ENCODE measurements at regions not wholly inside any gene's neighbourhood (a gene's known extent, or its start where the extent isn't known, plus 50 kb on each side); places are given as distances from the start of the nearest gene placed in this dataset.

- Histone ChIP-seq H3K79me1 (ENCODE audit: low read depth, low read length) (no peaks in the 10 kb centered on the region), H2BK15ac (ENCODE audit: low read length) (no peak overlapping the region), H3K79me2 (ENCODE audit: control insufficient read depth in 1 of 2, insufficient read depth in 2 of 2, low read length in 2 of 2) (no peaks in the 10 kb centered on the region), H2AK5ac (ENCODE audit: low read depth, low read length) (no peak overlapping the region), H4K20me1 (replicated peaks in 1 of 2; ENCODE audit: control insufficient read depth in 1 of 2, insufficient read depth in 2 of 2, low read length in 2 of 2) (no peaks in the 10 kb centered on the region), H3K9me3 (ENCODE audit: insufficient read depth in 2 of 2, low read depth in 1 of 2, low read length in 1 of 2) (no peaks in the 10 kb centered on the region), H2BK20ac (ENCODE audit: low read length) (no peak overlapping the region), H3K9ac (replicated peaks in 1 of 4; ENCODE audit: extremely low read depth in 1 of 4, low read depth in 3 of 4, low read length in 3 of 4) (no peak overlapping the region), H4K5ac (ENCODE audit: insufficient read length, low read depth, low read length) (no peak overlapping the region), H3K18ac (ENCODE audit: extremely low read depth, low read length) (no peak overlapping the region), H3K4me1 (replicated peaks in 1 of 4; ENCODE audit: control insufficient read depth in 3 of 4, insufficient read depth in 4 of 4, low read length in 3 of 4) (no peaks in the 10 kb centered on the region), H3K4ac (replicated peaks; ENCODE audit: insufficient read length, low read depth, low read length) (no peak overlapping the region), H3K56ac (replicated peaks; ENCODE audit: insufficient read length, low read depth, low read length) (no peak overlapping the region), H3K4me2 (ENCODE audit: insufficient read depth in 1 of 2, low read depth in 2 of 2, low read length in 2 of 2) (no peak overlapping the region), H2AFZ (ENCODE audit: low read length) (no peak overlapping the region), H3K23ac (ENCODE audit: insufficient read length) (no peak overlapping the region), H4K91ac (replicated peaks; ENCODE audit: insufficient read length, low read length) (no peak overlapping the region), H2BK12ac (ENCODE audit: low read depth, low read length) (no peak overlapping the region), H3K14ac (ENCODE audit: insufficient read length) (no peak overlapping the region), H3K27ac (ENCODE audit: low read depth, low read length) (no peak overlapping the region), H2BK5ac (ENCODE audit: low read depth, low read length) (no peak overlapping the region), H2BK120ac (replicated peaks; ENCODE audit: low read depth, low read length) (no peak overlapping the region), H3K27me3 (replicated peaks in 1 of 4; ENCODE audit: control insufficient read depth in 3 of 4, extremely low read depth in 1 of 4, insufficient read depth in 3 of 4, low read length in 3 of 4) (no peaks in the 10 kb centered on the region), H3K4me3 (ENCODE audit: extremely low read depth in 1 of 4, insufficient read depth in 2 of 4, low read depth in 3 of 4, low read length in 4 of 4) (no peak overlapping the region), H3K23me2 (ENCODE audit: low read depth, low read length) (no peaks in the 10 kb centered on the region), H3K36me3 (ENCODE audit: control insufficient read depth in 2 of 4, insufficient read depth in 4 of 4, low read length in 3 of 4) (no peaks in the 10 kb centered on the region), H4K8ac (ENCODE audit: extremely low read depth, insufficient read depth, low read length) (no peak overlapping the region)
- WGBS, 2 experiments (ENCODE audit: extremely low coverage in 1 of 2, insufficient coverage in 1 of 2, insufficient read length in 1 of 2, insufficient replicate concordance in 2 of 2, low coverage in 1 of 2, low lambda C conversion rate in 2 of 2, missing lambda C conversion rate in 1 of 2), result 86% methylated on average over 1 of the region's 1 CpG; no CpG with 5 or more reads in 1 of the 2 experiments
- DNase-seq (ENCODE audit: low read depth in 1 of 2, low spot score in 2 of 2), result no peak
- ChIA-PET CTCF (ENCODE audit: partially characterized antibody) (interaction anchor here (1.0 kb wide), 1 partner anchor 13 kb away, joined by 3 read pairs; no protein-coding TSS in a partner anchor), POLR2A (ENCODE audit: partially characterized antibody) (no interaction called here)
- FAIRE-seq, result no peak
- TF ChIP-seq RXRA (IDR thresholded peaks at IDR 0.05; ENCODE audit: insufficient read depth, low read depth, low read length), result no peak
- no peak for TF ChIP-seq CBX8 (IDR thresholded peaks at IDR 0.05; ENCODE audit: borderline replicate concordance, low read depth, low read length)
- TF ChIP-seq SUZ12 (IDR thresholded peaks at IDR 0.05; ENCODE audit: low read length), result no peak
- no peak for TF ChIP-seq SRF (IDR thresholded peaks at IDR 0.05; ENCODE audit: low read depth, low read length)
- TF ChIP-seq KDM1A (IDR thresholded peaks at IDR 0.05; ENCODE audit: borderline replicate concordance, low read length), result no peak
- TF ChIP-seq JUN (IDR thresholded peaks at IDR 0.05; ENCODE audit: low read depth, low read length), result no peak
- no peak for TF ChIP-seq ZNF274 (IDR thresholded peaks at IDR 0.05; ENCODE audit: borderline replicate concordance, extremely low read depth, low read length)
- no peak for TF ChIP-seq KDM4A (IDR thresholded peaks at IDR 0.05; ENCODE audit: low read depth, low read length, severe bottlenecking)
- TF ChIP-seq CHD1 (IDR thresholded peaks at IDR 0.05; ENCODE audit: low read depth, low read length), result no peak
- TF ChIP-seq SP4 (IDR thresholded peaks at IDR 0.05; ENCODE audit: low read length), result no peak
- TF ChIP-seq USF2 (IDR thresholded peaks at IDR 0.05; ENCODE audit: low read length), result no peak
- no peak for TF ChIP-seq CTCF (IDR thresholded peaks at IDR 0.05; ENCODE audit: control extremely low read depth in 1 of 3, insufficient read depth in 1 of 3, low read depth in 1 of 3, low read length in 3 of 3)
Measured at GRCh38 chr14:29462321-29462720, 465.3 kb downstream of the PRKD1 start.
